Hypothalamus (tissue), 51 donors: ENCODE measurements at regions not wholly inside any gene's neighbourhood (a gene's known extent, or its start where the extent isn't known, plus 50 kb on each side); places are given as distances from the start of the nearest gene placed in this dataset.

Experiments
- DNase-seq, 51 donors: peaks; one replicate each; lab custom pipeline; 2025; lab: John Stamatoyannopoulos, UW

DNA sequence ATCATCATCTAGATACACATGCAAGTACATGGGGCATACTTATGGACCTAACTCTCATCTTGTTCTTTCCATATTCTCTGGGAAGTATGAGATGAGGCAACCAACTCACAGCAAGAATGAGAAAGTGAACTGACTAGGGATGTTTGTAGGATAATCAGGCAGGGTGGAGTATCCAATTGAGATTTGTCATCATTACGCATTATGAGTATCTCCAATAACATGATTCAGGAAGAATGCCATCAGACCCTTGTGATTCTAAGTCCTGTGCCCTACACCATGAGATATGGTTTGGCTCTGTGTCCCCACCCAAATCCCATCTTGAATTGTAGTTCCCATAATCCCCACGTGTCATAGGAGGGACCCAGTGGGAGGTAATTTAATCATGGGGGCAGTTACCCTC, 154.0 kb downstream of the SLC30A10 start:
- no peak for DNase-seq

DNA sequence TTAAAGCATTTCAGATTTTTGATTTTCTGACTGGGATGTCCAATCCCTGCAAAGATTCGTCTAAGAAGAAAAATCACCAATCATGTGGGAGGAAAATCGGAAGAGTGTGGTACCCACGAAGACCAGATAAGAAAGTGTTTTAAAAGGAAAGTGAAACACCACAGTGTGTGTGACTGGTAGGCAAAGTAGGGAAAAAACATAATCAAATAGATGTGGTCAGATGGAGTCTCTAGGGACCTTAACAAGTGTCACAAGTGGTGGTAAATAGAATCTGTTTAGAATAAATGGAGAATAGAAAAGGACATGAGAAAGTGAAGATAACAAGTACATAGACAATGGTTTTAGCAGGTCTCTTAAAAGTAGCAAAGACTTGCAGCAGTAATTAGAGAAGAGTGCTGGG, 154.6 kb downstream of the SLC30A10 start:
- DNase-seq = no peak

DNA sequence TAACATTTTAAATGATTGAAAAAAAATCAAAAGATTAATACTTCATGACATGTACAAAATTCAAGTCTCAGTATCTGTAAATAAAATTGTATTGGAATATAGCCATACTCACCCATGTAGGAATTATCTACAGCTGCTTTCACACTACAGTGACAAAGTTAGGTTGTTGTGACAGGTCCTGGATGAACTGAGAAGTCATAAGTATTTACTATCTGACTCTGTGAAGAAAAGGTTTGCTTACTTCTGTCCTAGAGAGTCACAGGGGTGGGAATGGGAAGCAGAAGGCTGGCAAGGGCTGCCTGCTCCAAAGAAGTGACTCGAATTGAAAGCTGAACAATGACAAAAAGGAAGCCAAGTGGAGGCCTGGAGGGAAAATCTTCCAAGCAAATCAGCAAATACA, 155.2 kb downstream of the SLC30A10 start:
- DNase-seq = no peak

DNA sequence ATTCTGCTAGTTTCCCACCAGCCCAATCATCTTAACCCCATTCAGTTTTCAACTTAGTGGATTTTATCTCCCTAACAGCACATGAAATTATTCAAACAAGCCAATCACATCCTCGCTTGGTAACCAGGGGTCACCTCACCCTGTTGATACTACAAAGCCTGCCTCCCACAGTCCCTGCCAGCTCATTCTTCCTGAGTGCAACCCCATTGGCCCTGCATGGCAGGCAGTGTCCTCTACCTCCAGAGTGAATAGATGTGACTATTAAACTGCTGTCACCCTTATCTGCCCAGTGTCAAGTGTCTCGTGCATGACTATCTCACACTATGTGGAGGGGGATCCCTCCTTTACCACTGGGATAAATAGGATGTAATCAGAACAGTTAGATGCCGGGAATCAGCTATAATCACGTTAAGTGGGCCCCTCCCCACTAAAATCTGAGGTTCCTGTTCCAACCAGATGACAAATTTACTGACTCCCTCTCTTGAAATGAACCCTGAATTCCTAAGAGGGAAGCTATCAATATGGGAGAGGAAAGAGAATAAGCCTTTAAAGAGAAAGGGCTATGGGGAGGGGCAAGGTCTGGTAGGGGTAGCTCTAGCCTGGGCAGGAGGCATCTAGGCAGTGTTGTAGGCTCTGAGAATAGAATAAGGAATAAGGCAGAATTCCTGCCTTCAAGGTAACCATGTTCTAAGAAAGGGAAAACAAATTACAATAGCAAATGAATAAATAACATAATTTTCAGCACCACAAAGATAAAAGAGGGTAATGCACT, 155.9 kb downstream of the SLC30A10 start:
- DNase-seq = no peak

DNA sequence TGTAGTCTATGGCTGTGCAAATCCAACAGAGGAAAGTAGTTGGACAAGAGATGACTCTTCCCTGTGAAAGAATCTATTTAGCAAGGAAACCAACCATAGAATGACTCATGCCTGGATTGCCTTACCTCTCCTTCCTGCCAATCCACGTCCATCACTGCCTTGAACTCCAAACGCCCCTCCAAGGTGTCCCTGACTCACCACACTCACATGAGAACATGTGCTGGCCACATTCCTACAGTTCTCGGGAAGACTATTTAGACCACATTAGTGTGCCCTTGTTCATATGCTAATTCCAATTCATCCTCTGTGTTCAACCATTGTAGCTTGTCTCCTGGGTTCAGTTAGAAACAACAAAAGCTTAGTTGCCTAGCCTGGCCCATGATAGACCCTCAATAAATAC, 157.3 kb downstream of the SLC30A10 start:
- no peak for DNase-seq

DNA sequence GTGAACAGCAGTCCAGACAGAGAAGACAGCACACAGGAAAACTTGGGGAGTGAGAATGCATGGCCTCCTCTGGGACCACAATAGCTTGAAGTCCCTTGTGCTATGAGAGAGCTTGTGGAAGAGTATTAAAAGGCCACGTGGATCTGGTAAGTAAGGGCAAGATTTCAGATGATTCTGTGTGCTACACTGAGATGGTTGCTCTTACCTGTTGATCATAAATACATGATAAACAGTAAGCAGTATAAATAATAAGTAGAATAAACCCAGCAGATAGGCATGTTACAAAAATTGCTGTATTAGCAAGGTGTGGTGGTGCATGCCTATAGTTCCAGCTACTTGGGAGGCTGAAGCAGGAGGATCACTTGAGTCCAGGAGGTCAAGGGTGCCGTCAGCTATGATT, 150.4 kb upstream of the ZC3H11B start:
- no peak for DNase-seq

DNA sequence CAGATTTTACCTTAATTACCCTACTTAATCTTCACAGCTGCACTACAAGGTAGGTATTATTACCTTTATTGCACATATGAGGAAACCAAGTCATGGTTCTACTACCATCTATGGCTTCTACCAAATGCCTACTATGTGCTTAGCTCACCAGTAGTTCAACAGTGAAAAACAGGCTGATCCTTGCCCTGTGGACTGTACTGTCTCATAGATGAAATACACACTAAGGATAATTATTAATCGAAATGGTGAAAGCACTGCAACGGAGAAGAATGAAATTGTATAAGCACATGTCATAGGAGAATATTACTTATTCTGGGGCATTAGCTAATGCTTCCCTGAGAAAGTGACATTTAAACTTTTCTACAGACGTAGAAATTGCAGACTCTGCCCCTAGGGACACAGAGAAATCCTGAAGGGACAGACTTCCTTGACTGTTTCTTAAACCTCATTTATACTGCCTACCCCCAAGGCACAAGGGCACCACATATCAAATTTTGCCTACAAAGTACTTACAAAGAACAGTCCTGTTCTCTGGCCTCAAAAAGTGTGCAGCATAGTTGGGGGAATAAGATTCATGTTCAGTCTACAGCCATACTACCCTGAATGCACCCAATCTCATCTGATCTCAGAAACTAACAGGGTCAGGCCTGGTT, 148.4 kb upstream of the ZC3H11B start:
- no peak for DNase-seq

DNA sequence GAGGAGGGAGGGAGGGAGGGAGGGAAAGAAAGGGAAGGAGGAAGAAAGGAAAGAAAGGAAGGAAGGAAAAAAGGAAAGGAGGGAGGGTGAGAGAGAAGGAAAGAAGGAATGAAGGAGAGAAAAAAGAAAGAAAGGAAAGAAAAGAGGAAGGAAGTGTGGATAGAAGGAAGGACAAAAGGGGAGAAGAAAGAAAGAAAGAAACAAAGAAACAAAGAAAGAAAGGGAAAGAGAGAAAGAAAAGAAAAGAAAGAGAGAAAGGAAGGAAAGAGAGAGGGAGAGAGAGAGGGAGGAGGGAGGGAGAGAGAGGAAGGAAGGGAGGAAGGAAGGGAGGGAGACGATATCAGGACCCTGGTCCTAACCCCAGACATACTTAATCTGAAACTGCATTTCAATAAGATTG, 146.2 kb upstream of the ZC3H11B start:
- DNase-seq = no peak

DNA sequence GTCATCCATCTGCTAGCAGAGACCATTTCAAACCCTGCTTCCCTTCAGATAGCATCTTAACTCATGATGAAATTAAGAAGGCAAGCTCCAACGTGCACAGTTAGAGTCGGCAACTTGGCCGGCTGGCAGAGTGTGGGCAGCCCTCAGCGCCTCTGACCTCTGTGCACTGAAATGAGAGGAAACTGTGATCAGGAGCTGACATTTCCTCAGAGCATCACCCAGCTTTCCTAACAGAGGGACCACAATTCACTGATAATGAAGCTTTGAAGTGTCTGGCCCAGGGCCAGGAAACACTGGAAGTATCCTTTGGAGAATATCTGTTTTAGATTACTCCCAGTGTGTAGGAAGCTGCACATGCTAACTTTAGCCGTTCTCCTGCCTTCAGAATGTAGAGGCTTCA, 145.0 kb upstream of the ZC3H11B start:
- DNase-seq = no peak

DNA sequence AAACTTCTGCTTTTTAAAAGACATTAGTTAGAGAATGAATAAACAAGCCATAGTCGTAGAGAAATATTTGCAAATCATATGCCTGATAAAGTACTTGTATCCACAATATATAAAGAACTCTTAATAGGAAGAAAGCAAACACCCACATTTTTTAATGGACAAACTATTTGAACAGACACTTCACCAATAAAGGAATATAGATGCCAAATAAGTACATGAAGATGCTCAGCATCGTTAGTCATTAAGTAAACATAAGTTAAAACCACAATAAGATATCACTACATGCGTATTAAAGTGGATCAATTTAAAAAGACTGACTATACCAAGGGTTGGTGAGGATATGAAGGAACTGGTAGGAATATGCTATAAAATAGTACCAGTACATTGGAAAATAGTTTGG, 142.3 kb upstream of the ZC3H11B start:
- no peak for DNase-seq

DNA sequence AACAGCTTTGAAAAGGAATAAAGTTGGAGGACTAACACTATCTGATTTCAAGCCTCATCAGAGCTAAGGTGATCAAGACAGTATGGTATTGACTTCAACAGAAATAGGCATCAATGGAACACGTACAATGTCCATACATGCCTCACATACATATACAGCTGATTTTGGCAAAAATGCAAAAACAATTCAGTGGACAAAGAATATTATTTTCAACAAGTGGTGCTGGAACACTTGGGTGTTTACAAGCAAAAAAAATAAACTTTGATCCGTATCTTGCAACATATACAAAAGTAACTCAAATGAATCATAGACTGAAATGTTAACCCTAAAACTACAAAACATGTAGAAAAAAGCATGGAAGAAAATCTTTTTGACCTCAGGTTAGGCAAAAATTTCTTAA, 141.9 kb upstream of the ZC3H11B start:
- DNase-seq = no peak

DNA sequence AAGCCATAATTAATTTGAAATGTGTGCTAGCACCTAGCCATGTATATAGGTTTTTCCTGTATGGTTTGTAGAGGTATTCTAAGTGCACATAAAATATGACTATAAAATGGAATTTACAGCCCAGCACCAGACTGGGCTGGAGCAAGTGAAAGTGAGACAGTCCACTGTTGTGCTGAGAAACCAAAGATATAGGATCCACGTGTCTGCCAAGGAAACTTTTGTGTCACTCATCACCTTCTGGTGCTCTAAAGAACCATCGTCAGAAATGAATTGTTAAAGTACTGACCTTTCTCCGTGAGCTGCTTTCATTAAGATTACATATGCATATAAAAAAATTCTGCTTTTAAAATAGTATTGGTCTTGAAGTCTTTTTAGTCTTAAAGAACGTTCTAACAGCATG, 141.0 kb upstream of the ZC3H11B start:
- DNase-seq = no peak

DNA sequence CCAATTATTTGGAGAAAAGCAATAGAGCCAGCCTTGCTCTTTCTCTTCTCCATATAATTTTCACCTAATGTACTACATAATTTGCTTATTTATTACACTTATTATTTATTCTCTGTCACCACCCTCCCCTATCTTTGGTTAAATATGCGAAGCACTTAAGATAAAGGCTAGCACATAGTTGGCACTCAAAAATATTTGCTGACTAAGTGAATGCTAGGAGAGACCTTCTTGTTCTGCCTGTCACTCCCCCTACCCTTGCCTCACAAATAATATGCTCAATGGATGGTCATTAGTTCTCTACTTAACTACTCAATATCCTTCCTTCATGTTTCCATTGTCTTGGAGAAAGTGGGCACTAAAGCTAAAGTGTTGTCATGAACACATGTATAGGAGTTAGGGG, 139.7 kb upstream of the ZC3H11B start:
- DNase-seq = no peak

DNA sequence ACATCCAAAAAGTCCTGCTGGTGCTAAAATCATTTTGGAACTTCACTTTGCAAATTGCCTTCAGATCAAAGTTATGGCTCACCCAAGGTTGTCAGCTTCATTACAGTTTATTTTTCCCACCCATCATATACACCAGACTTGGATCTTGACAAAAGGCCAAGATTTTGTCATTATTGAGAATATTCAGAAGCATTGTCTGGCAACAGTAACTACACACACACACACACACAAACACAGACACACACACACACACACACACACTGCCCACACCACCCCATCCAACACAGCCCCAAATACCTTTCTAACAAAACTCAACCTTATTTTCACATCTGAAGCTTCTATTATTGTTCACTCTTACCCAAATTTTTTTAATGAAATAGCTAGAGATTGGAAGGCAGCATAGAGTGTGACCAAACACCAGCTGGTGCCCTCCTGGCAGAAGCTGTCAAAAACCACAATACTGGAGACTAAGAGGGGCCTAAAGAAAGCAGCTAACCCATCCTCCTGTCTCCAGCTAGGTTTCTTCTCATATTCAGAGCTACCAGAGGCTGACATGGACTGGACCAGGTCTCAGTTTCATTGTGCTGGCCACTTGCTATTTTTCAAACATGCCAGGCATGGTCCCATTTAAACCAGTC, 139.1 kb upstream of the ZC3H11B start:
- no peak for DNase-seq

DNA sequence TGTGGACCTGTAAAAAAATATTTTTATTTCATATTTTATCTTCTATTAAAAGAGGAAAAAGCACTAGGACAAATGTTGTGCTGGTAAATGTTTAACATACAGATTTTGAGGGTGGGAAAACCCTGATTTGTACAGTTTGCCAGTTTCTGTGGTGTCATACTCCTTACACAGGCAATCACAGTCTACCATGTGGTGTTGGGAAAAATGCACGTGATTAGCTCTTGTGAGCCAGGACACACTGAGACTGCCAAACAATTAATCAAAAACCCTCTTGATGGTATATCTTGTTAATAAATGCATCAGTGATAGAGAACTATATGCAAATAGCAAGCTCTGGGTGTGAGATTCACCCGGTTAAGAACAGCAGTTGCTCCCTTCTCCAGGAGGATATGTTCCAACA, 136.5 kb upstream of the ZC3H11B start:
- DNase-seq = no peak

DNA sequence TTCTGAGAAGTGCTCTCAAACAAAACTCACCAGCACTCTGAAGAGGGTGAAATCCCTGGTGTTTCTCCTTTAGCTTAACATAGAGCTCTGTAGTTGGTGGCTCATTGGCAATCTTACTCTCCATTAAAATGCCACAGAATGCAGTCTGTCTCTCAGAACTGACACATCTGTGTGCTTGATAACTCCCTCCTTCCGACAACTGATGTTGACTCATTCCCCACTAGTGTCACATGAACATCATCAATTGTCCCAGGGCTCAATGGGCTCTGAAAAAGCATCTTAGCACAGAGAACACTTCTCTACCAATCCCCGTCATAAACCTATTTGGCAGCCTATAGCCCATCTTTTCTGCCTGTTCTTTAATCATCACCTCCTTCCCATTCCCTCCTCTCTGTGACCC, 133.2 kb upstream of the ZC3H11B start:
- DNase-seq = no peak

DNA sequence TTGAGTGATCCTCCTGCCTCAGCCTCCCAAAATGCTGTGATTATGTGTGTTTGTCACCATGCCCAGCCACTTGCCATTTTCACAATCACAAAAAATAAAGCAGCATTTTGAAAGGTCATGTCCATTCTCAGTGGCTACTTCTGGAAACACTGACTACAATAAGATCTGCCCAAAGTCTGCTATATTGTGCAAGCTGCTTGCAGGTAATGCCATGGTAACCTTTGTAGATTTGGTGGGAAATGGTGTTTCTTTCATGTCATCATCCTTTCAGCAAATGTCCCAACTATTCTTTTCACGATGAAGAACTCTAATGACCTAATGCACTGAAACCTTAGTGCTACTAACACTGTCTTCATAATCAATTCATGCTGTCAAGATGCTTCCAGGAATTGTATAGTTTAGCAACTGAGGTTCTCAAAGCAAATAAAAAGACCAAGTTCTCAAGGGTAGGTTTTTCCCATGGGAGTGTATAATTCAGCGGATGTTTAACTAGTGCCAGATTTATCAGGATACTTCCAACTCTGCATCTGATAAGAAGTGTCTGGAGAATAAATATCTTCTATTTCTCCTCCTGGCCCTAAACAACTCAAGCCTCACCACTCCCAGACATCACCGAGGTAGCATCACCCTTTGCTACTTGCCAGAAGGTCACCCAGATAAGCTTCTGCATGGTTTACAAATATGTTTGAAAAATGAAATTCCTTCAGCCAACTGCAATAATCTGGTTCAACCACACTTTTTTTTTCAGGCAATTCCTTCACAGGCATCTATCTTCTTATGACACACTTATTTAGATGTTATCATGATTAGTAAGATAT, 132.0 kb upstream of the ZC3H11B start:
- DNase-seq = no peak

DNA sequence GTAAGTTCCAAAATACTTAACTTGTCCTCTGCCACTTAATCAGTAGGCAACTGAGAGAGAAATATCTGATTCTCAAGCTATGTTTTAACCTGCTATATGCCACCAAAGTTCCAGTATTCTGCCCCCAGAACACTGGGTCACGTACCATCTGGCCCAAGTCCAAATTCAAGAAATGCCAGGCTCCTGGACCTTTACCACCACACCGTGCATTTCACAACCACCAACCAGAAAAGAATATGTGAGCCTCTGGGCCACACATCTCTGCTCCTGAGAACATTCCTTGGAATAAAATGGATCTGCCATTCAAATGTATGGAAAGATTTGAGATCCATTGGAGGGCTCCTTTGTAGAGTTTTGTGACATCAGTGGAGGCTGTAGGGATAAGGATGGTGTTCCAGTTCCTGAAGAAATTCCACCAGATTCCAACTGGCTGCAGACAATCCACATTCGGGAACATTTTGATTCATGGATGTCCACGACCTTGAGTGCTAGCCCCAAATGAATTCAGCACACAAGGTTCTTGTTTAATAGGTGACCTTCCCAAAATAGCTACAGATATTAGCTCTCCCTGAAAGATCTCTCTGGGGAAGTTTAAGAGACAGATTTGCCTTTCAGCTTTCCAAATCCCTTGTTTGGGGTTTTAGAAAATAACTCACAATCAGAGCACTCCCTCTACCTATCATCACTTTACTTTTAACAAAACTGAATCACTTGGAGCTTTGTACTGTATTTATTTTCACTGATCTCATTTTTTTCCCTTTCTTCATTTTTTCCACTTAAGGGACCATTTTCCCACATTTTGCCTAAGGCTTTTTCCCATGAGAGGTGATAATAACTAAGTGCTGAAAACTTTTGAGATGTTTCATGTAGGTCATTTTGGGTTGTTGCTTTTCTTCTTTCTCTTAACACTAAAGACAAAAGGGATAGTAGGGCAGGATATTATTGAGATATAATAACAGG, 128.4 kb upstream of the ZC3H11B start:
- no peak for DNase-seq

DNA sequence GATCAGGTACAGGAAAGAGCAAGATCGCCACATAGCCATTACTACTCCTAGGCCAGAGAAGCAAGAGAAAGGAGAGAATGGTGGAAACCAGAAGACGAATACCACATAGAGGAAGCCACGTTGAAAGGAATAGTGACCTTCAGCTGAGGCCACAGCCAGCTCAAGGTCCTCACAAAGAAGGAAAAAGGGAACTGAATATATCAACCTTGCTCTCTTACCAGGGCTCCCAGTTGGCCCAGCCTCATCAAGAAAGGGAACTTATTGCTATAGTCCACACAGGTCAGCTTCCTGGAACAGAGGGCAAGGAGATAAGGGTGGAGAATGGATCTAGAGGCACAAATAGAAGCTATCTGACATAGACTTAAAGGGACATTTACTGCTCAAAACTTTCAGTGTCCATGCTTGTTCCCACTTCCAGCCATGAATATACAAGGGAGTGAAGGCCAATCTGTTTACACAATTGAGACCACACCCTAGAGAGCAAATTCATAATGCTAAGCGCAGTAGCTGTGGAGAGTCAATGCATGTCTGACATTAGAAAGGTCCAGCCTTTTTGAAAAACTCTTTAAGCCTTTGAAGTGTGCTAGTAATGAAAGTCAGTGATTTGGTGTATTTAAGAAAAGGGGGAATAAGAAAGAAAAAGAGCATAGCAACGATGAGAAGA, 120.7 kb upstream of the ZC3H11B start:
- DNase-seq = no peak
